GM12891 (cell line): ENCODE measurements at regions not wholly inside any gene's neighbourhood (a gene's known extent, or its start where the extent isn't known, plus 50 kb on each side); places are given as distances from the start of the nearest gene placed in this dataset.
"Not testable (repeated sequence)": the region's sequence is repeated elsewhere in the genome, so short reads cannot be mapped to it uniquely, and the experiment has no call there.

Experiments
- POLR2AphosphoS5 ChIP-seq: IDR thresholded peaks from 2 replicates; pipeline ENCODE4 v1.6.1; 2011; ENCODE audit warnings: low read depth, low read length, control low read depth
- POU2F2 ChIP-seq: IDR thresholded peaks from 2 replicates; pipeline ENCODE4 v1.6.1; 2011; ENCODE audit warnings: low read depth, mild to moderate bottlenecking, control low read depth, low read length, moderate library complexity

GRCh38 chr7:56196195-56196594 is 80.0 kb upstream of the NUPR2 start:
- TF ChIP-seq POLR2AphosphoS5, POU2F2: not testable (repeated sequence)
